BJ (cell line): ENCODE measurements at regions not wholly inside any gene's neighbourhood (a gene's known extent, or its start where the extent isn't known, plus 50 kb on each side); places are given as distances from the start of the nearest gene placed in this dataset.

Source experiments
- CTCF ChIA-PET: fragments of 350-600 bp; formaldehyde crosslinking; extraction: SDS; loops from one replicate; lab custom pipeline; 2021; ENCODE audit warnings: antibody characterized with exemption, inconsistent platforms; lab: Yijun Ruan, JAX
- POLR2A ChIA-PET: fragments of 300-600 bp; sonication (Branson Sonifier 250); formaldehyde crosslinking; extraction: SDS; loops from one replicate; lab custom pipeline; 2021; ENCODE audit warnings: antibody characterized with exemption; lab: Charles Lee
- DNase-seq: peaks from one replicate; pipeline ENCODE4 v3.0.0-alpha.2; 2011; ENCODE audit warnings: low read depth
- H3K27me3 ChIP-seq: 2 replicates; pipeline ENCODE4 v1.6.0; 2011; ENCODE audit warnings: low read length; ENCODE audit not compliant: control insufficient read depth, insufficient read depth
- H3K36me3 ChIP-seq: 2 replicates; pipeline ENCODE4 v1.5.1; 2011; ENCODE audit warnings: low read length; ENCODE audit not compliant: control insufficient read depth, insufficient read depth
- H3K4me3 ChIP-seq: 2 replicates; pipeline ENCODE4 v1.5.1; 2011; ENCODE audit warnings: low read depth, mild to moderate bottlenecking, control low read depth, low read length
- CTCF ChIP-seq: IDR thresholded peaks from 2 replicates; pipeline ENCODE4 v1.5.1; 2011; ENCODE audit warnings: low read depth, mild to moderate bottlenecking, control low read depth, inconsistent platforms, low read length, moderate library complexity; ENCODE audit not compliant: insufficient read depth

- Histone ChIP-seq H3K36me3 (no peaks in the 10 kb centered on the region), H3K27me3 (no peaks in the 10 kb centered on the region; the same call in none of the 2 replicates), H3K4me3 (no peak overlapping the region)
- no peak for TF ChIP-seq CTCF
- ChIA-PET CTCF (interaction anchor here (0.7 kb wide), 1 partner anchor 142 kb away, joined by 3 read pairs; no protein-coding TSS in a partner anchor), POLR2A (interaction anchor here (0.6 kb wide), 1 partner anchor 533 kb away, joined by 3 read pairs; no protein-coding TSS in a partner anchor)
- DNase-seq = no peak
Measured at GRCh38 chr9:107609547-107609946, 120.0 kb upstream of the KLF4 start.

GRCh38 chr9:107606149-107606790 lies 116.7 kb upstream of the KLF4 start:
- no peaks in the 10 kb centered on the region; the same call in none of the 2 replicates for H3K27me3 ChIP-seq
- no peak for TF ChIP-seq CTCF
- ChIA-PET POLR2A (no interaction called here), CTCF (no interaction called here)
- H3K36me3 ChIP-seq = no peaks in the 10 kb centered on the region
- H3K4me3 ChIP-seq = no peak overlapping the region
- no peak for DNase-seq

GRCh38 chr9:107605041-107605440 lies 115.5 kb upstream of the KLF4 start:
- H3K4me3 ChIP-seq = no peak overlapping the region
- H3K27me3 ChIP-seq = no peaks in the 10 kb centered on the region; the same call in none of the 2 replicates
- no peak for DNase-seq
- TF ChIP-seq CTCF = no peak
- ChIA-PET POLR2A (no interaction called here), CTCF (no interaction called here)
- H3K36me3 ChIP-seq = no peaks in the 10 kb centered on the region

GRCh38 chr9:107603281-107603680 lies 113.7 kb upstream of the KLF4 start:
- DNase-seq = no peak
- no peaks in the 10 kb centered on the region for H3K27me3 ChIP-seq
- H3K4me3 ChIP-seq = no peak overlapping the region
- no peak for TF ChIP-seq CTCF
- ChIA-PET POLR2A (no interaction called here), CTCF (no interaction called here)
- H3K36me3 ChIP-seq = no peaks in the 10 kb centered on the region

GRCh38 chr9:107600060-107600573 lies 110.5 kb upstream of the KLF4 start:
- DNase-seq = no peak
- H3K27me3 ChIP-seq = peaks cover under 1% of the 10 kb centered on the region; the same call in 1 of the 2 replicates
- no peaks in the 10 kb centered on the region for H3K36me3 ChIP-seq
- no peak overlapping the region for H3K4me3 ChIP-seq
- TF ChIP-seq CTCF = no peak
- POLR2A ChIA-PET = no interaction called here
- CTCF ChIA-PET = no interaction called here
